ENCODE measurements at regions not wholly inside any gene's neighbourhood (a gene's known extent, or its start where the extent isn't known, plus 50 kb on each side); places are given as distances from the start of the nearest gene placed in this dataset.
"Not testable (repeated sequence)": the region's sequence is repeated elsewhere in the genome, so short reads cannot be mapped to it uniquely, and the experiment has no call there.

DNA sequence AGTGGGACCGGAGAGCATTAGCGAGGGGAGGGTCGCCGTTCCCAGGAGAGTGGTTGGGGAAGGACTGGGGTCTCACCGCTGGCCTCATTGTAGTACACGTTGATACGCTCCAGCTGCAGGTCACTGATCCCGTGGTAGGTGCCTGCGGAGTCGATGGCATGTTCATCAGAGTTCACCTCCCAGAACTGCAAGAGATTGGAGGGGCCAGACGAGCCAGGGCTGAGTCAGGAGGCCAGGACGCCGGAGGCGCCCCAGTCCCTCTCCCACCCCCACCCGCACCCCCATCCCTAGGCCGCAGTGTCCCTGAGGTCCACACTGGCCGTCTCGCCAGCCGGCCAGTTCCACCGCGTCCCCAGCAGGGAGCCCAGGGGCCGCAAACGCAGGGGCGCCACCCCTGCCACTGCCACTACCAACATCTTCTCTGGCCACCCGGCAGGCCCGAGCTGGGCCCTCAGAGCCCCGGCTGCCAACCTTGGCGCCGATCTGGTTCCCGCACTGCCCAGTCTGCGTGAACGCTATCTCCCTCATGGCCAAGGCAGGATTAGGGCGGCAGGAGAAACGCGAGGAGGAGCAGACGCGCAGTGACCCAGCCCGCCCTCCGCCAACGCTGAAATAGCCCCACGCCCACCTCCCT, 144.2 kb downstream of the ALG10 start:
- Histone ChIP-seq H3K36me3 (ENCODE audit: control insufficient read depth in 2 of 2, insufficient read depth in 2 of 2, low read length in 1 of 2) (no peaks in the 10 kb centered on the region), H3K4me3 (ENCODE audit: low read length in 2 of 2) (no peak overlapping the region), H3K9me3 (ENCODE audit: control insufficient read depth in 2 of 2, insufficient read depth in 1 of 2, low read length in 1 of 2) (peaks cover 0 to 45% of the 10 kb centered on the region in 2 donors), H3K27me3 (ENCODE audit: control insufficient read depth in 2 of 2, insufficient read depth in 1 of 2, low read length in 1 of 2) (no peaks in the 10 kb centered on the region), H3K4me1 (ENCODE audit: control insufficient read depth in 2 of 2, insufficient read depth in 2 of 2, low read length in 2 of 2) (no peaks in the 10 kb centered on the region), H3K27ac (ENCODE audit: low read depth in 1 of 2, low read length in 1 of 2) (no peak overlapping the region)
- no peak for DNase-seq (ENCODE audit: low read depth in 6 of 9, low spot score in 9 of 9)
- 97% methylated on average over 41 of the region's 41 CpGs for whole genome bisulfite sequencing

DNA sequence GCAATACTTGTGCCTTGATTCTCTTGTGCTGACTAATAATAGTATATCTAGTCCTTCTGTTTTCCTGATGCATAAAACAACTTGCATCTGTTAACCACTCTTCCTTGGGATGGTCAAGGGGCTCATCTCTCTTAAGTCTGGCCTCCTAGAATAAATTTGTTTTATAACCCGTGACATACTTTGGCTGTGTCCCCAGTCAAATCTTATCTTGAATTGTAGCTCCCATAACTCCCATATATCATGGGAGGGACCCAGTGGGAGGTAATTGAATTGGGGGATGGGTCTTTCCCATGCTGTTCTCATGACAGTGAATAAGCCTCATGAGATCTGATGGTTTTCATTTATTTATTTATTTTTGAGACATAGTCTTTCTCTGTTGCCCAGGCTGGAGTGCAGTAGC, 146.2 kb downstream of the ALG10 start:
- not testable (repeated sequence) for H3K36me3 ChIP-seq (ENCODE audit: control insufficient read depth in 2 of 2, insufficient read depth in 2 of 2, low read length in 1 of 2); DNase-seq (ENCODE audit: low read depth in 6 of 9, low spot score in 9 of 9); H3K4me1 ChIP-seq (ENCODE audit: control insufficient read depth in 2 of 2, insufficient read depth in 2 of 2, low read length in 2 of 2); H3K4me3 ChIP-seq (ENCODE audit: low read length in 2 of 2); H3K27ac ChIP-seq (ENCODE audit: low read depth in 1 of 2, low read length in 1 of 2); H3K27me3 ChIP-seq (ENCODE audit: control insufficient read depth in 2 of 2, insufficient read depth in 1 of 2, low read length in 1 of 2)
- peaks cover 0 to 32% of the 10 kb centered on the region in 2 donors for H3K9me3 ChIP-seq (ENCODE audit: control insufficient read depth in 2 of 2, insufficient read depth in 1 of 2, low read length in 1 of 2)
- WGBS: 82% methylated on average over 1 of the region's 1 CpG

DNA sequence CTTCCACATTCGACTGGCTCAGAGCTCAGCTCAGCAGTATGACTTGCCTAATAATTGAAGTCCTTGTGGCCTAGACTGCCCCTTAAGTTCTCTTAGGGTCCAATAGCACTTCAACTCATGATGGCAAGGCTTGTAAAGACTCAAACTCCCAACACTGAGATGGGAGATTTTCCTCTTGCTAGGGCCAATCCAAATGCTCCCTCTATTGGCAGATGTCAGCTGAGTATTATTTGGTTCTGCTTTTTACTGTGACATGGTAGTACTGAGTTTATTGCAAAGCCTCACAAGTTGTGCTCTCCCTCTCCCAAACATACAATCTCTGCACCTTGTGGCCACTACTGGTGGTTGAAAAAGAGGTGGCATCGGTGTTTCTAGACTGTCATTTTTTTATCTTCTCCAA, 164.2 kb downstream of the ALG10 start:
- DNase-seq (ENCODE audit: low read depth in 6 of 9, low spot score in 9 of 9): no peak
- Histone ChIP-seq H3K4me3 (ENCODE audit: low read length in 2 of 2) (no peak overlapping the region), H3K36me3 (ENCODE audit: control insufficient read depth in 2 of 2, insufficient read depth in 2 of 2, low read length in 1 of 2) (no peaks in the 10 kb centered on the region), H3K9me3 (ENCODE audit: control insufficient read depth in 2 of 2, insufficient read depth in 1 of 2, low read length in 1 of 2) (no peaks in the 10 kb centered on the region), H3K27ac (ENCODE audit: low read depth in 1 of 2, low read length in 1 of 2) (no peak overlapping the region), H3K27me3 (ENCODE audit: control insufficient read depth in 2 of 2, insufficient read depth in 1 of 2, low read length in 1 of 2) (no peaks in the 10 kb centered on the region), H3K4me1 (ENCODE audit: control insufficient read depth in 2 of 2, insufficient read depth in 2 of 2, low read length in 2 of 2) (no peaks in the 10 kb centered on the region)
- WGBS: 84% methylated on average over 2 of the region's 2 CpGs

GRCh38 chr12:34188974-34189373, 166.7 kb downstream of the ALG10 start:
- Histone ChIP-seq H3K4me3 (ENCODE audit: low read length in 2 of 2) (no peak overlapping the region), H3K36me3 (ENCODE audit: control insufficient read depth in 2 of 2, insufficient read depth in 2 of 2, low read length in 1 of 2) (no peaks in the 10 kb centered on the region), H3K4me1 (ENCODE audit: control insufficient read depth in 2 of 2, insufficient read depth in 2 of 2, low read length in 2 of 2) (no peaks in the 10 kb centered on the region), H3K9me3 (ENCODE audit: control insufficient read depth in 2 of 2, insufficient read depth in 1 of 2, low read length in 1 of 2) (no peaks in the 10 kb centered on the region), H3K27me3 (ENCODE audit: control insufficient read depth in 2 of 2, insufficient read depth in 1 of 2, low read length in 1 of 2) (no peaks in the 10 kb centered on the region), H3K27ac (ENCODE audit: low read depth in 1 of 2, low read length in 1 of 2) (no peak overlapping the region)
- DNase-seq (ENCODE audit: low read depth in 6 of 9, low spot score in 9 of 9): no peak
- 88% methylated on average over 1 of the region's 1 CpG for WGBS

GRCh38 chr12:34190054-34190453, 167.8 kb downstream of the ALG10 start:
- H3K27me3 ChIP-seq (ENCODE audit: control insufficient read depth in 2 of 2, insufficient read depth in 1 of 2, low read length in 1 of 2): no peaks in the 10 kb centered on the region
- WGBS: 95% methylated on average over 1 of the region's 1 CpG

DNA sequence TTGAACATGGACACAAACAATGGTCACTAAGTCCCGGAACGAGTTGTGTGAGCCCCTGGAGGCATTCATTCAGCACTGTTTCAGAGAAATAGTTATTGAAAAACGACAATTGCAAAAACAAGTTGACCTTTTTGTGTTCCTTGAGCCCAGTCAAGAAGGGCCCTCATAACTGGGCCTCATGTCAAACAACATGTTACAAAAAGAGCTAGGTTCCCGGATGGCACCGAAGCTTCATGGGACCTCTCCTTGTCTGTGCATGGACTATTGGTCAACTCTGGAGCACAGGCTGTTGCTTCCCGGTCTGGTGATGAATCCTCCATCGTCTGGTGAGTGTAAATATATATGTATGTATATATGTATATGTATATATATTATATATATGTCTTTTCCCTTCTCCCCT, 176.6 kb downstream of the ALG10 start:
- WGBS: 81% methylated on average over 7 of the region's 7 CpGs

More at GRCh38 chr12:34190054-34190453, 167.8 kb downstream of the ALG10 start:
- DNase-seq (ENCODE audit: low read depth in 6 of 9, low spot score in 9 of 9): no peak
- Histone ChIP-seq H3K4me3 (ENCODE audit: low read length in 2 of 2) (no peak overlapping the region), H3K4me1 (ENCODE audit: control insufficient read depth in 2 of 2, insufficient read depth in 2 of 2, low read length in 2 of 2) (no peaks in the 10 kb centered on the region), H3K27ac (ENCODE audit: low read depth in 1 of 2, low read length in 1 of 2) (no peak overlapping the region), H3K9me3 (ENCODE audit: control insufficient read depth in 2 of 2, insufficient read depth in 1 of 2, low read length in 1 of 2) (no peaks in the 10 kb centered on the region), H3K36me3 (ENCODE audit: control insufficient read depth in 2 of 2, insufficient read depth in 2 of 2, low read length in 1 of 2) (no peaks in the 10 kb centered on the region)

GRCh38 chr12:34203866-34204620, 181.7 kb downstream of the ALG10 start:
- WGBS: 91% methylated on average over 27 of the region's 27 CpGs
- Histone ChIP-seq H3K4me3 (ENCODE audit: low read length in 2 of 2) (no peak overlapping the region), H3K9me3 (ENCODE audit: control insufficient read depth in 2 of 2, insufficient read depth in 1 of 2, low read length in 1 of 2) (peaks cover 2 to 60% of the 10 kb centered on the region in 2 donors), H3K36me3 (ENCODE audit: control insufficient read depth in 2 of 2, insufficient read depth in 2 of 2, low read length in 1 of 2) (no peaks in the 10 kb centered on the region), H3K4me1 (ENCODE audit: control insufficient read depth in 2 of 2, insufficient read depth in 2 of 2, low read length in 2 of 2) (no peaks in the 10 kb centered on the region), H3K27me3 (ENCODE audit: control insufficient read depth in 2 of 2, insufficient read depth in 1 of 2, low read length in 1 of 2) (no peaks in the 10 kb centered on the region), H3K27ac (ENCODE audit: low read depth in 1 of 2, low read length in 1 of 2) (no peak overlapping the region)
- DNase-seq (ENCODE audit: low read depth in 6 of 9, low spot score in 9 of 9): no peak

More for the DNA sequence above, 176.6 kb downstream of the ALG10 start:
- no peak overlapping the region for H3K4me3 ChIP-seq (ENCODE audit: low read length in 2 of 2)
- H3K27ac ChIP-seq (ENCODE audit: low read depth in 1 of 2, low read length in 1 of 2): no peak overlapping the region
- H3K36me3 ChIP-seq (ENCODE audit: control insufficient read depth in 2 of 2, insufficient read depth in 2 of 2, low read length in 1 of 2): no peaks in the 10 kb centered on the region
- DNase-seq (ENCODE audit: low read depth in 6 of 9, low spot score in 9 of 9): no peak
- H3K27me3 ChIP-seq (ENCODE audit: control insufficient read depth in 2 of 2, insufficient read depth in 1 of 2, low read length in 1 of 2): no peaks in the 10 kb centered on the region
- H3K9me3 ChIP-seq (ENCODE audit: control insufficient read depth in 2 of 2, insufficient read depth in 1 of 2, low read length in 1 of 2): peaks cover 0 to 9% of the 10 kb centered on the region in 2 donors
- no peaks in the 10 kb centered on the region for H3K4me1 ChIP-seq (ENCODE audit: control insufficient read depth in 2 of 2, insufficient read depth in 2 of 2, low read length in 2 of 2)

- Histone ChIP-seq H3K4me3 (ENCODE audit: low read length in 2 of 2) (no peak overlapping the region), H3K36me3 (ENCODE audit: control insufficient read depth in 2 of 2, insufficient read depth in 2 of 2, low read length in 1 of 2) (no peaks in the 10 kb centered on the region), H3K27ac (ENCODE audit: low read depth in 1 of 2, low read length in 1 of 2) (no peak overlapping the region), H3K9me3 (ENCODE audit: control insufficient read depth in 2 of 2, insufficient read depth in 1 of 2, low read length in 1 of 2) (peaks cover 3 to 68% of the 10 kb centered on the region in 2 donors), H3K4me1 (ENCODE audit: control insufficient read depth in 2 of 2, insufficient read depth in 2 of 2, low read length in 2 of 2) (no peaks in the 10 kb centered on the region), H3K27me3 (ENCODE audit: control insufficient read depth in 2 of 2, insufficient read depth in 1 of 2, low read length in 1 of 2) (no peaks in the 10 kb centered on the region)
- DNase-seq (ENCODE audit: low read depth in 6 of 9, low spot score in 9 of 9): no peak
- WGBS: 92% methylated on average over 12 of the region's 12 CpGs
These were observed 182.6 kb downstream of the ALG10 start for GRCh38 chr12:34204830-34205285.

GRCh38 chr12:34205401-34205800, 183.1 kb downstream of the ALG10 start:
- Histone ChIP-seq H3K27me3 (ENCODE audit: control insufficient read depth in 2 of 2, insufficient read depth in 1 of 2, low read length in 1 of 2) (no peaks in the 10 kb centered on the region), H3K36me3 (ENCODE audit: control insufficient read depth in 2 of 2, insufficient read depth in 2 of 2, low read length in 1 of 2) (no peaks in the 10 kb centered on the region), H3K9me3 (ENCODE audit: control insufficient read depth in 2 of 2, insufficient read depth in 1 of 2, low read length in 1 of 2) (peaks cover 3 to 73% of the 10 kb centered on the region in 2 donors), H3K27ac (ENCODE audit: low read depth in 1 of 2, low read length in 1 of 2) (no peak overlapping the region), H3K4me3 (ENCODE audit: low read length in 2 of 2) (no peak overlapping the region), H3K4me1 (ENCODE audit: control insufficient read depth in 2 of 2, insufficient read depth in 2 of 2, low read length in 2 of 2) (no peaks in the 10 kb centered on the region)
- DNase-seq (ENCODE audit: low read depth in 6 of 9, low spot score in 9 of 9): no peak
- 96% methylated on average over 24 of the region's 24 CpGs for WGBS
